K562 (cell line): ENCODE measurements at regions not wholly inside any gene's neighbourhood (a gene's known extent, or its start where the extent isn't known, plus 50 kb on each side); places are given as distances from the start of the nearest gene placed in this dataset.
A peak's percentile ranks its signal among the peaks of the same experiment; 100 is the strongest.

Experiments
- CHAMP1 ChIP-seq: fragments of 450-650 bp; IDR thresholded peaks from 2 replicates; pipeline ENCODE4 v1.6.1; 2016; ENCODE audit warnings: mild to moderate bottlenecking
- GATAD2B ChIP-seq: fragments of 450-650 bp; IDR thresholded peaks from 2 replicates; pipeline ENCODE4 v1.6.1; 2017; ENCODE audit warnings: mild to moderate bottlenecking, borderline replicate concordance
- HDAC2 ChIP-seq: fragments of 450-650 bp; IDR thresholded peaks from 2 replicates; pipeline ENCODE4 v1.6.1; 2016; ENCODE audit warnings: mild to moderate bottlenecking
- NFE2 ChIP-seq: IDR thresholded peaks from 2 replicates; pipeline ENCODE4 v1.6.1; 2014; ENCODE audit warnings: antibody characterized with exemption, low read depth
- SMARCA4 ChIP-seq: fragments of 450-650 bp; IDR thresholded peaks from 2 replicates; pipeline ENCODE4 v1.6.1; 2016
- STAG1 ChIP-seq: sonication (generic); formaldehyde crosslinking; IDR thresholded peaks from 2 replicates; pipeline ENCODE4 v1.5.0; 2020; ENCODE audit warnings: missing genetic modification reagents, borderline replicate concordance
- TCF3 ChIP-seq: sonication (generic); formaldehyde crosslinking; IDR thresholded peaks from 2 replicates; pipeline ENCODE4 v1.4.0; 2020; ENCODE audit warnings: mild to moderate bottlenecking, missing genetic modification reagents
- TSC22D4 ChIP-seq: fragments of 450-650 bp; IDR thresholded peaks from 2 replicates; pipeline ENCODE4 v1.6.1; 2016; ENCODE audit warnings: missing genetic modification characterization, missing biosample characterization, control low read depth
- ZBTB2 ChIP-seq: fragments of 450-650 bp; IDR thresholded peaks from 2 replicates; pipeline ENCODE4 v1.6.1; 2016; ENCODE audit warnings: antibody characterized with exemption
- ZNF217 ChIP-seq: sonication (generic); formaldehyde crosslinking; IDR thresholded peaks from 2 replicates; pipeline ENCODE4 v1.8.0; 2022; ENCODE audit warnings: mild to moderate bottlenecking, missing genetic modification reagents
- ZNF224 ChIP-seq: sonication (generic); formaldehyde crosslinking; IDR thresholded peaks from 2 replicates; pipeline ENCODE4 v1.8.0; 2022; ENCODE audit warnings: mild to moderate bottlenecking, missing genetic modification reagents
- ZNF311 ChIP-seq: fragments of 250-450 bp; sonication (Bioruptor Pico); IDR thresholded peaks from 2 replicates; pipeline ENCODE4 v1.4.0; 2020; ENCODE audit warnings: mild to moderate bottlenecking, moderate library complexity
- ZNF507 ChIP-seq: conservative IDR thresholded peaks from 2 replicates; pipeline ENCODE4 v1.6.1; 2017; ENCODE audit warnings: missing genetic modification characterization, missing compliant biosample characterization
- ZNF655 ChIP-seq: fragments of 250-450 bp; sonication (Bioruptor Pico); IDR thresholded peaks from 2 replicates; pipeline ENCODE4 v1.5.0; 2021
- ZNF76 ChIP-seq: fragments of 250-450 bp; sonication (Bioruptor Pico); IDR thresholded peaks from 2 replicates; pipeline ENCODE4 v1.4.0; 2020; ENCODE audit warnings: mild to moderate bottlenecking, moderate library complexity, borderline replicate concordance
- TF ChIP-seq, protein P1 (sequence below): fragments of 450-650 bp; IDR thresholded peaks from 2 replicates; pipeline ENCODE4 v1.6.1; 2016; ENCODE audit warnings: low read depth
- TF ChIP-seq, protein P2 (sequence below): fragments of 450-650 bp; IDR thresholded peaks from 2 replicates; pipeline ENCODE4 v1.6.1; 2016

GRCh38 chr11:34805937-34806336 lies 110.2 kb downstream of the APIP start (continued):
- TF ChIP-seq ZBTB2 (no peak), TCF3 (CRISPR knock-in tag) (peak; percentile 60), ZNF76 (CRISPR knock-in tag) (no peak), GATAD2B (no peak), SMARCA4 (no peak), ZNF507 (no peak), STAG1 (no peak), TSC22D4 (no peak), CHAMP1 (0 out of 2 replicates have a peak, but pooled peaks have one; percentile 30), ZNF217 (CRISPR knock-in tag) (no peak), HDAC2 (no peak), NFE2 (no peak), ZNF655 (CRISPR knock-in tag) (no peak), ZNF311 (CRISPR knock-in tag) (no peak), ZNF224 (CRISPR knock-in tag) (no peak)
- TF ChIP-seq, protein P1, sequence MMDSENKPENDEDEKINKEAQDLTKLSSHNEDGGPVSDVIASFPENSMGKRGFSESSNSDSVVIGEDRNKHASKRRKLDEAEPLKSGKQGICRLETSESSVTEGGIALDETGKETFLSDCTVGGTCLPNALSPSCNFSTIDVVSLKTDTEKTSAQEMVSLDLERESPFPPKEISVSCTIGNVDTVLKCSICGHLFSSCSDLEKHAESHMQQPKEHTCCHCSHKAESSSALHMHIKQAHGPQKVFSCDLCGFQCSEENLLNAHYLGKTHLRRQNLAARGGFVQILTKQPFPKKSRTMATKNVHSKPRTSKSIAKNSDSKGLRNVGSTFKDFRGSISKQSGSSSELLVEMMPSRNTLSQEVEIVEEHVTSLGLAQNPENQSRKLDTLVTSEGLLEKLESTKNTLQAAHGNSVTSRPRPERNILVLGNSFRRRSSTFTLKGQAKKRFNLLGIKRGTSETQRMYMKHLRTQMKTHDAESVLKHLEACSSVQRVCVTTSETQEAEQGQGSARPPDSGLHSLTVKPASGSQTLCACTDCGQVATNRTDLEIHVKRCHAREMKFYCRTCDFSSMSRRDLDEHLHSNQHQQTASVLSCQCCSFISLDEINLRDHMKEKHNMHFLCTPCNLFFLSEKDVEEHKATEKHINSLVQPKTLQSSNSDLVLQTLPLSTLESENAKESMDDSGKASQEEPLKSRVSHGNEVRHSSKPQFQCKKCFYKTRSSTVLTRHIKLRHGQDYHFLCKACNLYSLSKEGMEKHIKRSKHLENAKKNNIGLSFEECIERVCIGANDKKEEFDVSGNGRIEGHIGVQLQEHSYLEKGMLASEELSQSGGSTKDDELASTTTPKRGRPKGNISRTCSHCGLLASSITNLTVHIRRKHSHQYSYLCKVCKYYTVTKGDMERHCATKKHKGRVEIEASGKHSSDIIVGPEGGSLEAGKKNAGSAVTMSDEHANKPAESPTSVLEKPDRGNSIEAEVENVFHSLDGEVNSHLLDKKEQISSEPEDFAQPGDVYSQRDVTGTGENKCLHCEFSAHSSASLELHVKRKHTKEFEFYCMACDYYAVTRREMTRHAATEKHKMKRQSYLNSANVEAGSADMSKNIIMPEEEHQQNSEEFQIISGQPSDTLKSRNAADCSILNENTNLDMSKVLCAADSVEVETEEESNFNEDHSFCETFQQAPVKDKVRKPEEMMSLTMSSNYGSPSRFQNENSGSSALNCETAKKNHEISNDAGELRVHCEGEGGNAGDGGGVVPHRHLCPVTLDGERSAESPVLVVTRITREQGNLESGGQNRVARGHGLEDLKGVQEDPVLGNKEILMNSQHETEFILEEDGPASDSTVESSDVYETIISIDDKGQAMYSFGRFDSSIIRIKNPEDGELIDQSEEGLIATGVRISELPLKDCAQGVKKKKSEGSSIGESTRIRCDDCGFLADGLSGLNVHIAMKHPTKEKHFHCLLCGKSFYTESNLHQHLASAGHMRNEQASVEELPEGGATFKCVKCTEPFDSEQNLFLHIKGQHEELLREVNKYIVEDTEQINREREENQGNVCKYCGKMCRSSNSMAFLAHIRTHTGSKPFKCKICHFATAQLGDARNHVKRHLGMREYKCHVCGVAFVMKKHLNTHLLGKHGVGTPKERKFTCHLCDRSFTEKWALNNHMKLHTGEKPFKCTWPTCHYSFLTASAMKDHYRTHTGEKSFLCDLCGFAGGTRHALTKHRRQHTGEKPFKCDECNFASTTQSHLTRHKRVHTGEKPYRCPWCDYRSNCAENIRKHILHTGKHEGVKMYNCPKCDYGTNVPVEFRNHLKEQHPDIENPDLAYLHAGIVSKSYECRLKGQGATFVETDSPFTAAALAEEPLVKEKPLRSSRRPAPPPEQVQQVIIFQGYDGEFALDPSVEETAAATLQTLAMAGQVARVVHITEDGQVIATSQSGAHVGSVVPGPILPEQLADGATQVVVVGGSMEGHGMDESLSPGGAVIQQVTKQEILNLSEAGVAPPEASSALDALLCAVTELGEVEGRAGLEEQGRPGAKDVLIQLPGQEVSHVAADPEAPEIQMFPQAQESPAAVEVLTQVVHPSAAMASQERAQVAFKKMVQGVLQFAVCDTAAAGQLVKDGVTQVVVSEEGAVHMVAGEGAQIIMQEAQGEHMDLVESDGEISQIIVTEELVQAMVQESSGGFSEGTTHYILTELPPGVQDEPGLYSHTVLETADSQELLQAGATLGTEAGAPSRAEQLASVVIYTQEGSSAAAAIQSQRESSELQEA, result no peak
- TF ChIP-seq, protein P2, sequence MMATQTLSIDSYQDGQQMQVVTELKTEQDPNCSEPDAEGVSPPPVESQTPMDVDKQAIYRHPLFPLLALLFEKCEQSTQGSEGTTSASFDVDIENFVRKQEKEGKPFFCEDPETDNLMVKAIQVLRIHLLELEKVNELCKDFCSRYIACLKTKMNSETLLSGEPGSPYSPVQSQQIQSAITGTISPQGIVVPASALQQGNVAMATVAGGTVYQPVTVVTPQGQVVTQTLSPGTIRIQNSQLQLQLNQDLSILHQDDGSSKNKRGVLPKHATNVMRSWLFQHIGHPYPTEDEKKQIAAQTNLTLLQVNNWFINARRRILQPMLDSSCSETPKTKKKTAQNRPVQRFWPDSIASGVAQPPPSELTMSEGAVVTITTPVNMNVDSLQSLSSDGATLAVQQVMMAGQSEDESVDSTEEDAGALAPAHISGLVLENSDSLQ, result no peak
